ENCODE measurements at regions not wholly inside any gene's neighbourhood (a gene's known extent, or its start where the extent isn't known, plus 50 kb on each side); places are given as distances from the start of the nearest gene placed in this dataset.
"Not testable (repeated sequence)": the region's sequence is repeated elsewhere in the genome, so short reads cannot be mapped to it uniquely, and the experiment has no call there.

GRCh38 chr13:62113179-62113578 is 697.5 kb upstream of the PCDH20 start:
- 56 to 67% methylated on average over 3 of the region's 3 CpGs for WGBS, 2 donors
- no peak for ATAC-seq (ENCODE audit: low FRiP score)

GRCh38 chr13:62110079-62110478 is 694.4 kb upstream of the PCDH20 start:
- no peaks in the 10 kb centered on the region for H3K4me1 ChIP-seq (ENCODE audit: control insufficient read depth in 1 of 2, insufficient read depth in 2 of 2, low read length in 2 of 2)
- ATAC-seq (ENCODE audit: low FRiP score) (no peak), DNase-seq (no peak)
- H3K27me3 ChIP-seq (ENCODE audit: control insufficient read depth in 1 of 2, insufficient read depth in 2 of 2, low read length in 1 of 2): no peaks in the 10 kb centered on the region
- no peaks in the 10 kb centered on the region for H3K36me3 ChIP-seq (ENCODE audit: control insufficient read depth in 1 of 2, insufficient read depth in 2 of 2, low read length in 1 of 2)
- WGBS, 2 donors: 74 to 95% methylated on average over 4 of the region's 4 CpGs
- H3K27ac ChIP-seq (ENCODE audit: low read depth in 1 of 2, low read length in 2 of 2): no peak overlapping the region
- intact Hi-C loops (cut with DNase I): no loop called here
- H3K4me3 ChIP-seq (ENCODE audit: low read length in 2 of 2): no peak overlapping the region
- H3K9me3 ChIP-seq (ENCODE audit: control insufficient read depth, low read length): no peaks in the 10 kb centered on the region

More at GRCh38 chr13:62113179-62113578, 697.5 kb upstream of the PCDH20 start:
- Histone ChIP-seq H3K27ac (ENCODE audit: low read depth in 1 of 2, low read length in 2 of 2) (no peak overlapping the region), H3K9me3 (ENCODE audit: control insufficient read depth, low read length) (no peaks in the 10 kb centered on the region), H3K4me1 (ENCODE audit: control insufficient read depth in 1 of 2, insufficient read depth in 2 of 2, low read length in 2 of 2) (no peaks in the 10 kb centered on the region), H3K27me3 (ENCODE audit: control insufficient read depth in 1 of 2, insufficient read depth in 2 of 2, low read length in 1 of 2) (no peaks in the 10 kb centered on the region), H3K36me3 (ENCODE audit: control insufficient read depth in 1 of 2, insufficient read depth in 2 of 2, low read length in 1 of 2) (no peaks in the 10 kb centered on the region), H3K4me3 (ENCODE audit: low read length in 2 of 2) (no peak overlapping the region)
- DNase-seq: no peak
- intact Hi-C loops (cut with DNase I): no loop called here

GRCh38 chr13:62104136-62104535 is 688.5 kb upstream of the PCDH20 start:
- intact Hi-C loops (cut with DNase I); H3K36me3 ChIP-seq (ENCODE audit: control insufficient read depth in 1 of 2, insufficient read depth in 2 of 2, low read length in 1 of 2); DNase-seq; H3K4me3 ChIP-seq (ENCODE audit: low read length in 2 of 2); H3K27ac ChIP-seq (ENCODE audit: low read depth in 1 of 2, low read length in 2 of 2); H3K27me3 ChIP-seq (ENCODE audit: control insufficient read depth in 1 of 2, insufficient read depth in 2 of 2, low read length in 1 of 2); H3K4me1 ChIP-seq (ENCODE audit: control insufficient read depth in 1 of 2, insufficient read depth in 2 of 2, low read length in 2 of 2); ATAC-seq (ENCODE audit: low FRiP score); H3K9me3 ChIP-seq (ENCODE audit: control insufficient read depth, low read length): not testable (repeated sequence)
- WGBS, 2 donors: 72 to 92% methylated on average over 7 of the region's 7 CpGs

GRCh38 chr13:62096652-62097051 is 681.0 kb upstream of the PCDH20 start:
- DNase-seq: no peak
- Histone ChIP-seq H3K4me1 (ENCODE audit: control insufficient read depth in 1 of 2, insufficient read depth in 2 of 2, low read length in 2 of 2) (no peaks in the 10 kb centered on the region), H3K4me3 (ENCODE audit: low read length in 2 of 2) (no peak overlapping the region), H3K27me3 (ENCODE audit: control insufficient read depth in 1 of 2, insufficient read depth in 2 of 2, low read length in 1 of 2) (no peaks in the 10 kb centered on the region), H3K9me3 (ENCODE audit: control insufficient read depth, low read length) (no peaks in the 10 kb centered on the region), H3K36me3 (ENCODE audit: control insufficient read depth in 1 of 2, insufficient read depth in 2 of 2, low read length in 1 of 2) (no peaks in the 10 kb centered on the region), H3K27ac (ENCODE audit: low read depth in 1 of 2, low read length in 2 of 2) (no peak overlapping the region)
- WGBS, 2 donors: 93 to 100% methylated on average over 1 of the region's 1 CpG
- no peak for ATAC-seq (ENCODE audit: low FRiP score)
- intact Hi-C loops (cut with DNase I): no loop called here

- ATAC-seq (ENCODE audit: low FRiP score) (no peak), DNase-seq (no peak)
- WGBS, 2 donors: 93 to 95% methylated on average over 1 of the region's 1 CpG
- Histone ChIP-seq H3K27ac (ENCODE audit: low read depth in 1 of 2, low read length in 2 of 2) (no peak overlapping the region), H3K4me3 (ENCODE audit: low read length in 2 of 2) (no peak overlapping the region), H3K9me3 (ENCODE audit: control insufficient read depth, low read length) (no peaks in the 10 kb centered on the region), H3K4me1 (ENCODE audit: control insufficient read depth in 1 of 2, insufficient read depth in 2 of 2, low read length in 2 of 2) (no peaks in the 10 kb centered on the region), H3K27me3 (ENCODE audit: control insufficient read depth in 1 of 2, insufficient read depth in 2 of 2, low read length in 1 of 2) (no peaks in the 10 kb centered on the region), H3K36me3 (ENCODE audit: control insufficient read depth in 1 of 2, insufficient read depth in 2 of 2, low read length in 1 of 2) (no peaks in the 10 kb centered on the region)
- intact Hi-C loops (cut with DNase I): no loop called here
Observed at GRCh38 chr13:62094932-62095331, 679.3 kb upstream of the PCDH20 start.

GRCh38 chr13:62093984-62094780 is 678.5 kb upstream of the PCDH20 start:
- no peak overlapping the region for H3K4me3 ChIP-seq (ENCODE audit: low read length in 2 of 2)
- H3K27me3 ChIP-seq (ENCODE audit: control insufficient read depth in 1 of 2, insufficient read depth in 2 of 2, low read length in 1 of 2): no peaks in the 10 kb centered on the region
- no peak for ATAC-seq (ENCODE audit: low FRiP score)
- WGBS, 2 donors: 80 to 82% methylated on average over 5 of the region's 5 CpGs
- intact Hi-C loops (cut with DNase I): no loop called here
- H3K9me3 ChIP-seq (ENCODE audit: control insufficient read depth, low read length): no peaks in the 10 kb centered on the region
- no peaks in the 10 kb centered on the region for H3K4me1 ChIP-seq (ENCODE audit: control insufficient read depth in 1 of 2, insufficient read depth in 2 of 2, low read length in 2 of 2)
- no peaks in the 10 kb centered on the region for H3K36me3 ChIP-seq (ENCODE audit: control insufficient read depth in 1 of 2, insufficient read depth in 2 of 2, low read length in 1 of 2)
- DNase-seq: no peak
- H3K27ac ChIP-seq (ENCODE audit: low read depth in 1 of 2, low read length in 2 of 2): no peak overlapping the region

- Histone ChIP-seq H3K4me1 (ENCODE audit: control insufficient read depth in 1 of 2, insufficient read depth in 2 of 2, low read length in 2 of 2) (no peaks in the 10 kb centered on the region), H3K4me3 (ENCODE audit: low read length in 2 of 2) (no peak overlapping the region), H3K27ac (ENCODE audit: low read depth in 1 of 2, low read length in 2 of 2) (no peak overlapping the region), H3K9me3 (ENCODE audit: control insufficient read depth, low read length) (no peaks in the 10 kb centered on the region), H3K27me3 (ENCODE audit: control insufficient read depth in 1 of 2, insufficient read depth in 2 of 2, low read length in 1 of 2) (no peaks in the 10 kb centered on the region), H3K36me3 (ENCODE audit: control insufficient read depth in 1 of 2, insufficient read depth in 2 of 2, low read length in 1 of 2) (no peaks in the 10 kb centered on the region)
- ATAC-seq (ENCODE audit: low FRiP score): no peak
- intact Hi-C loops (cut with DNase I): no loop called here
- DNase-seq: no peak
- 77 to 83% methylated on average over 2 of the region's 2 CpGs for WGBS, 2 donors
Observed at GRCh38 chr13:62092949-62093348, 677.3 kb upstream of the PCDH20 start.

- ATAC-seq (ENCODE audit: low FRiP score) (no peak), DNase-seq (no peak)
- Histone ChIP-seq H3K27me3 (ENCODE audit: control insufficient read depth in 1 of 2, insufficient read depth in 2 of 2, low read length in 1 of 2) (no peaks in the 10 kb centered on the region), H3K4me1 (ENCODE audit: control insufficient read depth in 1 of 2, insufficient read depth in 2 of 2, low read length in 2 of 2) (no peaks in the 10 kb centered on the region), H3K9me3 (ENCODE audit: control insufficient read depth, low read length) (no peaks in the 10 kb centered on the region), H3K4me3 (ENCODE audit: low read length in 2 of 2) (no peak overlapping the region), H3K36me3 (ENCODE audit: control insufficient read depth in 1 of 2, insufficient read depth in 2 of 2, low read length in 1 of 2) (no peaks in the 10 kb centered on the region), H3K27ac (ENCODE audit: low read depth in 1 of 2, low read length in 2 of 2) (no peak overlapping the region)
- 83 to 84% methylated on average over 3 of the region's 3 CpGs for WGBS, 2 donors
- intact Hi-C loops (cut with DNase I): no loop called here
Observed at GRCh38 chr13:62092536-62092935, 676.9 kb upstream of the PCDH20 start.

GRCh38 chr13:62088165-62088564 is 672.5 kb upstream of the PCDH20 start:
- H3K4me3 ChIP-seq (ENCODE audit: low read length in 2 of 2): no peak overlapping the region
- no peaks in the 10 kb centered on the region for H3K27me3 ChIP-seq (ENCODE audit: control insufficient read depth in 1 of 2, insufficient read depth in 2 of 2, low read length in 1 of 2)
- H3K27ac ChIP-seq (ENCODE audit: low read depth in 1 of 2, low read length in 2 of 2): no peak overlapping the region
- no peak for ATAC-seq (ENCODE audit: low FRiP score)
- intact Hi-C loops (cut with DNase I): no loop called here
- H3K36me3 ChIP-seq (ENCODE audit: control insufficient read depth in 1 of 2, insufficient read depth in 2 of 2, low read length in 1 of 2): no peaks in the 10 kb centered on the region
- DNase-seq: no peak
- no peaks in the 10 kb centered on the region for H3K9me3 ChIP-seq (ENCODE audit: control insufficient read depth, low read length)
- H3K4me1 ChIP-seq (ENCODE audit: control insufficient read depth in 1 of 2, insufficient read depth in 2 of 2, low read length in 2 of 2): no peaks in the 10 kb centered on the region
